ENCODE measurements at regions not wholly inside any gene's neighbourhood (a gene's known extent, or its start where the extent isn't known, plus 50 kb on each side); places are given as distances from the start of the nearest gene placed in this dataset.

DNA sequence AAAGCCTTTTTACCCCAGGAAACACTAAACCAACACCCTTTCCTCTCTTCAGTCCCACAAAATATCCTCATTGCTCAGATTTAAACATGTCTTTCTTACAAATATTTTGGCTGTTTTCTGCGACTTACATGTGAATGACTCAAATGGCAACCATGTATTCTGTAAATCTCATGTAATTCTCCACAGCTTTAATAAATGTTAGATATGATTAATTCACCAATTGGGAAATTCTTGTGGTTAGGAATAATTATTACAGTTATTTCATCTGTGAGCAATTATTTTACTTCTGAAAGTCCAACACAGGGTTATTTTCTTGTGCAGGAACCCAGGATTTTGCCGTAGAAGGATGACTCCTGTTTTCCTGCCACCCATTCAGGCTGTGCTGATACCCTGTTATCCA is 431.5 kb downstream of the LMO4 start:
- no peak overlapping the region for H3K27ac ChIP-seq (ENCODE audit: low read depth in 1 of 2, low read length in 2 of 2)
- H3K9ac ChIP-seq (ENCODE audit: insufficient read depth, low read length, poor library complexity, severe bottlenecking) = no peak overlapping the region
- H2AFZ ChIP-seq (ENCODE audit: insufficient read depth, low read depth, low read length, poor library complexity, severe bottlenecking) = no peak overlapping the region
- no peaks in the 10 kb centered on the region for H3K36me3 ChIP-seq (replicated peaks in 1 of 2; ENCODE audit: control insufficient read depth in 1 of 2, insufficient read depth in 2 of 2, low read length in 2 of 2)
- H3K4me2 ChIP-seq (replicated peaks; ENCODE audit: extremely low read depth, low read length, poor library complexity, severe bottlenecking) = no peak overlapping the region
- no peaks in the 10 kb centered on the region for H4K20me1 ChIP-seq (ENCODE audit: insufficient read depth, low read length)
- WGBS (ENCODE audit: insufficient coverage) = no CpG with 5 or more reads among the region's 2 CpGs
- no peaks in the 10 kb centered on the region for H3K27me3 ChIP-seq (ENCODE audit: control insufficient read depth in 2 of 2, insufficient read depth in 2 of 2, low read length in 2 of 2)
- H3K4me1 Mint-ChIP-seq = no peaks in the 10 kb centered on the region
- no peaks in the 10 kb centered on the region for H3K36me3 Mint-ChIP-seq
- TF ChIP-seq, protein P1, sequence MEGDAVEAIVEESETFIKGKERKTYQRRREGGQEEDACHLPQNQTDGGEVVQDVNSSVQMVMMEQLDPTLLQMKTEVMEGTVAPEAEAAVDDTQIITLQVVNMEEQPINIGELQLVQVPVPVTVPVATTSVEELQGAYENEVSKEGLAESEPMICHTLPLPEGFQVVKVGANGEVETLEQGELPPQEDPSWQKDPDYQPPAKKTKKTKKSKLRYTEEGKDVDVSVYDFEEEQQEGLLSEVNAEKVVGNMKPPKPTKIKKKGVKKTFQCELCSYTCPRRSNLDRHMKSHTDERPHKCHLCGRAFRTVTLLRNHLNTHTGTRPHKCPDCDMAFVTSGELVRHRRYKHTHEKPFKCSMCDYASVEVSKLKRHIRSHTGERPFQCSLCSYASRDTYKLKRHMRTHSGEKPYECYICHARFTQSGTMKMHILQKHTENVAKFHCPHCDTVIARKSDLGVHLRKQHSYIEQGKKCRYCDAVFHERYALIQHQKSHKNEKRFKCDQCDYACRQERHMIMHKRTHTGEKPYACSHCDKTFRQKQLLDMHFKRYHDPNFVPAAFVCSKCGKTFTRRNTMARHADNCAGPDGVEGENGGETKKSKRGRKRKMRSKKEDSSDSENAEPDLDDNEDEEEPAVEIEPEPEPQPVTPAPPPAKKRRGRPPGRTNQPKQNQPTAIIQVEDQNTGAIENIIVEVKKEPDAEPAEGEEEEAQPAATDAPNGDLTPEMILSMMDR (IDR thresholded peaks at IDR 0.05) = no peak
- H3K27me3 Mint-ChIP-seq (ENCODE audit: low read depth in 3 of 3) = peaks cover 0 to 1% (median 0%) of the 10 kb centered on the region in 3 donors
- no peak overlapping the region for H3K27ac Mint-ChIP-seq
- no peaks in the 10 kb centered on the region for H3K79me2 ChIP-seq (ENCODE audit: insufficient read depth, low read length)
- H3K9me3 ChIP-seq (replicated peaks in 1 of 2; ENCODE audit: control insufficient read depth in 1 of 2, insufficient read depth in 1 of 2, low read length in 2 of 2) = no peaks in the 10 kb centered on the region
- no peak overlapping the region for H3K4me3 Mint-ChIP-seq
- no peaks in the 10 kb centered on the region for H3K4me1 ChIP-seq (ENCODE audit: control insufficient read depth in 1 of 2, insufficient read depth in 2 of 2, low read length in 2 of 2)
- no peak overlapping the region for H3K4me3 ChIP-seq (replicated peaks in 1 of 3; ENCODE audit: low read depth in 2 of 3, low read length in 3 of 3)
- intact Hi-C loops (cut with micrococcal nuclease) = no loop called here
- DNase-seq = no peak
- H3K9me3 Mint-ChIP-seq = peaks cover 0 to 10% (median 2%) of the 10 kb centered on the region in 7 donors

- H3K36me3 Mint-ChIP-seq = no peaks in the 10 kb centered on the region
- no peak overlapping the region for H3K4me3 Mint-ChIP-seq
- TF ChIP-seq, protein P1 (IDR thresholded peaks at IDR 0.05) = no peak
- no peaks in the 10 kb centered on the region for H3K4me1 Mint-ChIP-seq
- no peak overlapping the region for H3K27ac Mint-ChIP-seq
- intact Hi-C loops (cut with micrococcal nuclease) = no loop called here
- Histone ChIP-seq H4K20me1 (ENCODE audit: insufficient read depth, low read length) (no peaks in the 10 kb centered on the region), H3K79me2 (ENCODE audit: insufficient read depth, low read length) (no peaks in the 10 kb centered on the region), H3K27ac (ENCODE audit: low read depth in 1 of 2, low read length in 2 of 2) (no peak overlapping the region), H3K4me2 (replicated peaks; ENCODE audit: extremely low read depth, low read length, poor library complexity, severe bottlenecking) (no peak overlapping the region), H3K4me3 (replicated peaks in 1 of 3; ENCODE audit: low read depth in 2 of 3, low read length in 3 of 3) (no peak overlapping the region), H3K36me3 (replicated peaks in 1 of 2; ENCODE audit: control insufficient read depth in 1 of 2, insufficient read depth in 2 of 2, low read length in 2 of 2) (no peaks in the 10 kb centered on the region), H3K9me3 (replicated peaks in 1 of 2; ENCODE audit: control insufficient read depth in 1 of 2, insufficient read depth in 1 of 2, low read length in 2 of 2) (no peaks in the 10 kb centered on the region), H3K4me1 (ENCODE audit: control insufficient read depth in 1 of 2, insufficient read depth in 2 of 2, low read length in 2 of 2) (no peaks in the 10 kb centered on the region), H2AFZ (ENCODE audit: insufficient read depth, low read depth, low read length, poor library complexity, severe bottlenecking) (no peak overlapping the region), H3K27me3 (ENCODE audit: control insufficient read depth in 2 of 2, insufficient read depth in 2 of 2, low read length in 2 of 2) (no peaks in the 10 kb centered on the region), H3K9ac (ENCODE audit: insufficient read depth, low read length, poor library complexity, severe bottlenecking) (no peak overlapping the region)
- whole genome bisulfite sequencing (ENCODE audit: insufficient coverage) = no CpG with 5 or more reads among the region's 1 CpG
- H3K27me3 Mint-ChIP-seq (ENCODE audit: low read depth in 3 of 3) = peaks cover 0 to 1% (median 0%) of the 10 kb centered on the region in 3 donors
- DNase-seq = no peak
- peaks cover 0 to 7% (median 2%) of the 10 kb centered on the region in 7 donors for H3K9me3 Mint-ChIP-seq
These were observed 432.0 kb downstream of the LMO4 start for GRCh38 chr1:87760654-87761053.

Measured in CD14-positive monocyte (primary cell).